Fibroblast of lung (primary cell): ENCODE measurements at regions not wholly inside any gene's neighbourhood (a gene's known extent, or its start where the extent isn't known, plus 50 kb on each side); places are given as distances from the start of the nearest gene placed in this dataset.
"Not testable (repeated sequence)": the region's sequence is repeated elsewhere in the genome, so short reads cannot be mapped to it uniquely, and the experiment has no call there.

Source experiments
- CTCF ChIP-seq, 2 donors: IDR thresholded peaks in 1 of 2; conservative IDR thresholded peaks in 1 of 2; 1 replicate in 1 of 2; 2 replicates in 1 of 2; pipeline ENCODE4 v1.5.1; 2011 to 2012; ENCODE audit warnings: low read length in 2 of 2, control low read depth in 1 of 2, inconsistent platforms in 1 of 2, low read depth in 1 of 2, mild to moderate bottlenecking in 1 of 2
- EZH2 ChIP-seq: IDR thresholded peaks from 2 replicates; pipeline ENCODE4 v1.5.1; 2012; ENCODE audit warnings: low read length, control low read depth, mild to moderate bottlenecking; ENCODE audit errors: missing control alignments

GRCh38 chrX:139398258-139398657, 132.3 kb upstream of the F9 start:
- not testable (repeated sequence) for TF ChIP-seq CTCF (conservative IDR thresholded peaks at IDR 0.05 in 1 of 2, IDR thresholded peaks at IDR 0.05 in 1 of 2; ENCODE audit: low read depth in 1 of 2, low read length in 2 of 2); EZH2
